Activated T-cell treated with anti-CD3 and anti-CD28 coated beads for 4 hours (primary cell): ENCODE measurements at regions not wholly inside any gene's neighbourhood (a gene's known extent, or its start where the extent isn't known, plus 50 kb on each side); places are given as distances from the start of the nearest gene placed in this dataset.

Experiments used
- DNase-seq: peaks from one replicate; pipeline ENCODE4 v3.0.0-alpha.2; 2020

DNA sequence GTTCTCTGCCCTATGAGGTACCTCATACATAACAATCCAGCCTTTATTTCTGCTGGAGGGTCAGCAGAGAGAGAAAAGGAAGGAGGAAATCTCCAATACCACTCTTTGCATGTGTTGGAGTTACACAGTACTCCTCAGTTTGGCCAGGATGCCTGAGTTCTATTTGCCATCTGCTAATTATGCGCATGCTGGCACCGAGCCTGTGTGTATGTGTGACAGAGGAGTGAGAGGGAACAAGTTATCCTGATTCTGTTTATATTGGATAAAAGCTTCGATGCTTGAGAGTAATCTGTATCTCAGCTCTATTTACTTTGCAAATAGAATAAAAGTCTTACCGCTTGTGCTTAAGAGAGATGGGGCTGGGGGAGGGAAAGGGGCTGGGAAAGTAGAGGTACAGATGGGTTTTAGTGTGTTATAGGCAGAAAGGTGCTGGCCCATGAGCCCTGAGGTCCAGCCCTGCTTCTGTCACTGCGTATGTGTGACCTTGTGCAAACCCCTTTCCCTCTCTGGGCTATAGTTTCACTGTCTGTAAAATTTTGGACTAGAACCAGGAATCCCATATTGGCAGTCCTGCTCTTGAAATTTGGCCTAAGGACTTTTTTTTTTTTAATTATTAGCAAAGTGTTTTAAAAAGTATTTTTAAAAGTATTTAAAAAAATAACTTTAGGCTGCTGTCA lies 54.5 kb upstream of the PLXNA2 start:
- DNase-seq, result no peak

DNA sequence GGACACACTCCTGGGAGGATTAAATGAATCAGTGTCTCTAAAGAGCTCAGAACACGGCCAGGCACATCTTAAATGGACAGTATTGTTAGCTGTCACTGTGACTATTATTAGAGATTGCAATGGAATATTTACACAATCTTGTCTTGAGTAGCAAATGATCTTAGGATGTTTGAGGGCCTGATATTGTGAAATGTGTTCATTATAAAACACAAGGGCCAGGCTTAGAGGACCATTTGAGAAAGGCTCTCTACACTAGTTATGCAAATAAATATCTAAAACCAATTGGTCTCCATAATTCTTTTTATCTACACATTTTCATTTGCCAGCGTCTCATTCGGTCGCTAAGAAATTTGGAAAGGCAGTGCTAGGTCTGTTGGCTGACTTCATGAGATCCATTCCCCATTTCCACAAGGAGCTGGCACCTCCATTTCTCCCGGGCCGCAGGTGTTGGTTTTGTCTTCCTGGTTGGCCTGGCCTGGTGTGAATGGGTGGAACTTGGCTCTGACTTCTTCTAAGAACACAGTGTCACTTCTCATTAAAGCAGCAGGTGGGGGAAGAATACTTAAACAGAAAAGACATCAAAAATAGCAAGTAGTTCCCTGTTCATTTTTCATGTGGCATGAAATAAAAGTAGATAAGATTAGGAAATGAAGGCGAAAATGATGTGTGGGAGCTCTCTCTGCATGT lies 56.0 kb upstream of the PLXNA2 start:
- DNase-seq, result no peak

DNA sequence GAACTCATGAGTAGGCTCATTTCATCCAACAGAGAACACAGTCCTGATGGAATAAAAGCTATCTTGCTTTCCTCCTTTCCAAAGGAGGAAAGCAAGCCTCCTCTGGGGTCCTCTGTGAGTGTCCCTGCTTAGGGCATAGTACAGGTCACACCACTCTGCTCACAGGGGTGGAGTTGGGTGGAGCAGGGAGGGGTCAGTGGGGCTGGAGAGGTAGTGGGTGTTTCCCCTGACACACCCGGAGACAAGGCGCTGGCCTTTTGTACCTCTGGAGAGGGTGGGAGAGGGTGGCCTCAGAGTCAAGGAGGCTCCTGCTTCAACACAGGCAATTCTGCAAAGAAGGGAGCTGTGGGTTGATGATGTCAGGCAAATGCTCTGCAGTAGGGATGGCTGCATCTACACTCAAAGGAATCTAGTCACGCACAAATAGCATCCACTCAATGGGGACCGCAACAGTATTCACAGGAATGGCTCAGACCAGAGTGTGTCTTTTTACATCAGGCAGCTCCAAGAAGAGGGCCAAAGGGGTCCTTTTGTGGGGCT lies 58.6 kb upstream of the PLXNA2 start:
- no peak for DNase-seq

DNA sequence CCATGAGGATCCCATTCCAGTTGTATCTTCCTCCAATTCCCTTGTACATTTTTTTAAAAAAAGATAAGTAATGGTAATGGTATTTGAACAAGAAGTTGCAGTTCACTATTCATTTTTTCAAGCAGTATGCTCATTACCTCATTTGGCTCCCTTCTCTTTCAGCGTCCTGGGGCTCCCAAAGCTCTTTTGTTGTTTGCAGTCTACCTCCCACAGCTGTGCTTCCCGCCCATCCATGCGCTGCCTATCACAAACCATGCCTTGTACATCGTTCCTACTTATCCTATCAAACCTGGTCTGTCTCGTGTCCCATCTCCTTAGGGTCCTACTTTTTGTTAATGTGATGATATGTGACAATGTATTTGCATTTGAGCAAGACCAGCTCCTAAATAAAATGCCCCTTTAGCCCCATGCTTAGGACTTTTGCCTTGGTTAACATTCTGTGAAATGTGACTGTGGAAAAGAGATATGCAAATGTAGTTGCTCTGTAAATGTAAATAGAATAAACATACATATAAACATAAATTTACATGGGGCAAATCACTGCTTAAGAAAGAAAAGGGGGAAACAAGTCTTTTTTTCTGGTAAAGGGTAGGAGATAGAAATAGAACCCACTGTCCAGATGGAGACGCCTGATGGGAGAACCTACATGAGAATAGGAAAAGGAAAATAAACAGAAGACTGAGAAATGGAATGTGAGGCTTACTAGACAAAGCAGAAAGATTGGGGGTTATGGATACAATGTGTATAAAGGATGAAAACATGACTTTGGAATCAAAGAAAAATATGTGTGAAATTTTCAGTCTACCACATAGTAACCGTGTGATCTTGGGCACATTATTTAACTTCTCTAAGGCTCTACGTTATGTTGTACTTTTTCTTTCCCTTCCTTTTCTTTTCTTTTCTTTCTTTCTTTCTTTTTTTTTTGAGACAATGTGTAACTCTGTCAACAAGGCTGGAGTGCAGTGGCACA lies 59.8 kb upstream of the PLXNA2 start:
- no peak for DNase-seq

DNA sequence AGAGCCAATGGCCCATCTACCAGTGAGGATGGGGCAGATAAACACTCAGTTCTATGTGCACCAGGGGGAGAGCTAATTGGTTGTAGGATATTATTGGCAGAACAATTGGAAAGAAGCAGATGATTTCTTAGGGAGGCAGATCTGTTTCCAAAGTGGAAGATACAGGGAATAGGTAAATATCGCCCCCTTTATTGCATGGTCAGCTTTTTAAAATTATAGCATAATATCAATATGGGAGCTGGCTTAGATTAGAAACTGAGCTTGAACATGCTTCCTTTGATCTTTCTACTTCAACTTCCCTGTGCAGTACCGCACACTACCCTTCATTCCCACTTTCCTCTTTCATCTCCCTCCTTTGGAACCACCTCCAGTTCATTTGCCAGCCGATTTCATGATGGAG lies 64.0 kb upstream of the PLXNA2 start:
- no peak for DNase-seq

DNA sequence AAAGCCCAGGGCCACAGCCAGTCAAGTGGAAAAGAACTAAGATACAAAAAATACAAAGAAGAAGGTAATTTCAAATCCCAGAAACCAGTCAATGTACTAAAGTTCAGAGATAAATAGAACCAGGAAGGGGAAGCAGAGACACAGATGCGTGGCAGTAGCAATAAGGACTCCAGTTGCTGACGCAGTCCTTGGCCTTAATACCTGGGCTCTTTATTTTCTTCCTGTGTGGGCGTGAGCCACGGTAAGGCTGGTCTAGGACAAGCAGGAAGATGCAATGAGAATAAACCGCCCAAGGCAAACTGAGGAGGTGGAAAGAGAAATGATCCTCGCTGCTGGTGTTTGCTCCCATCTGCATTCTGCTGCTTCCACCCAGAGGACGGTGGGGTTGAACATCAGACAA lies 65.6 kb upstream of the PLXNA2 start:
- DNase-seq, result no peak

DNA sequence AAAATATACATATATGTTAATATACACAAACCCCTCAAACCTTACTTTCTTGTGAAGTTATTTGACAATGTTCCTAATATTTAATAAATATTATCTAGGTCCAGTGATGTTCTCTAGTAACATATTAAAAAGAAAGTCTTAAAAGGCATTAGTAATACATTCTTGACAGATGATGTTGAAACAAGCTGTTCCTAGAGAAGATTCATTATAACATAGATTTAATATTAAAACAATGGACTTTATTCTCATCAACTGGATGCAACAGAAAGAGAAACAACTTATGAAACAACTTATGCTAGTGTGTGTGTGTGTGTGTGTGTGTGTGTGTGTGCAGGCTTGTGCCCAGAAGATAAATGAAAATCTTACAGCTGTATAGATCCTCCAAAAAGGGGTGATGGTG lies 68.5 kb upstream of the PLXNA2 start:
- DNase-seq, result no peak

DNA sequence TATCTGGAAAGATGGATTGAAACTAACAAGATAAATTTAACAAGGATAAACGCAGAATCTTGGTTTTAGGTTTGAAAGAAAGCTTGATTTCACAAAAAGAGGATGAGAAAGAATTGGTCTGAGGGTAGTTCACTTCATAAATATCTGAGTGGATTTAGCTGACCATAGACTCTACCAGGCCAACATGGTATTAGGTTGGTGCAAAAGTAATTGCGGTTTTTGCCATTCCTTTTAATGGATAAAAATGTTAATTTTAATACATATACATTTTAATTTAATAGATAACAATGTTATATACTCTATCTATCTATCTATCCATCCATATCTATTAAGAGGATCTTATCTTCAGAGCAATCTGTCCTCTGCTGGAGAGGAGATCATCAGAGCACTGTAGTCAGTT lies 70.2 kb upstream of the PLXNA2 start:
- no peak for DNase-seq

DNA sequence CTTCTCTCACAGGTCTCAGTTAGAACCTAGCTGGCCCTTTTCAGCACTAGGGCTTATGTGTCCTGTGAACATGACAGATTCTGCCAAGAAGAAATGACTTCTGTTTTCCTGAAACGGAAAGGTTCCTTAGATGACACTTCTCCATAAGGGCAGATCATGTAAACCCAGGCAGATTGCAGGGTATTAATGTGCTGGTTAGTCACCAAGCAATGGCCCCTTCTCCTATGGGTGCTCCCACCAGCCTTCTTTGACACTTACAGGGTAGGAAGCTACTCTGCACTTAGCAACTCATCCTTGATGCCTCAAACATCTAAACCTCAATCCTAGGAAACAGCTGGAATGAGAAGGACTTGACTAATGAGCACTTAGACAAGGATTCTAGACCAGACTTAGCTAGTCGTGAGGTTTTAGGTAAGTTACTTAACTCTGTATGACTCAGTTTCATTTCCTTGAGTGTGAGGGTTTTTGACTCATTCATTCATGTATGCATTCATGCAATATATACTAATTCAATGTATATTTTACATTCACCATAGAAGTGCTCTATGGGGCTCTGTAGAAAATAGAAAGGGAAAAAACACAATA lies 74.1 kb upstream of the PLXNA2 start:
- DNase-seq, result no peak

DNA sequence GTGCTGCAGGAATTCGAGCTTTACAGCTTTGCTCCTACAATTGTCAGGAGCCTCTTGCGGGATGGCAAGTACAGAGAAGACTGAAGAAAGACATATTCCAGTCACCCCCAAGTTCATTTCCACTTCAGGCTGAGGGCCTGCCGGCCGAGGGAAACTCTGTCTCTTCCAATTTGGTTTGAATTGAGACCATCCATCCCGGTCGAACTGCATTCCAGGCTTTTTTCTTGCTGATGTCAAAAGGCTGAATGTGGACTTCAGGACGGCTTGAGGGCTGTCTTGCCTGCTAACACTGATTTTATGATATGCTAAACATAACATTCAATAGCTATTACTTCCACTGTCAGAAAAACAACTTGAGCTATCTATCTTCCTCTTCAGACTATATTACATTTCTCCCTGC lies 79.8 kb upstream of the PLXNA2 start:
- DNase-seq, result no peak

DNA sequence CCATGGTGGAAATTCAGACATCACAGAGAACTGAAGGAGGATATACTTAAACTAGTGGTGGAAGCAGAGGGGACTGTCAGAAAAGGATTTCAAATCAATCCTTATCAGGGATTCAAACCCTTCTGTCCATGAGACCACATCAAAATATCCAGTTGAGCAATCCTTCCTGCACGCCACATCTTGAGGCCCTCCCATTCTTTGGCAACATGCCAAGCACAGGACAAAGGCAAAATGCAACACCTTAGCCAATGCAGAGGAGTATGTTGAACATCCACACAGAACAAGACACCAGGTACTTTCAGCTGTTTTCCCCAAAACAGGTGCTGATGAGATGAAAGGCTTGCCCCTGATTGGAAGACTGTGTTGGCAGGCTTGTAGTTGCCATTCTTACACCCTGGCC lies 81.8 kb upstream of the PLXNA2 start:
- DNase-seq, result no peak

DNA sequence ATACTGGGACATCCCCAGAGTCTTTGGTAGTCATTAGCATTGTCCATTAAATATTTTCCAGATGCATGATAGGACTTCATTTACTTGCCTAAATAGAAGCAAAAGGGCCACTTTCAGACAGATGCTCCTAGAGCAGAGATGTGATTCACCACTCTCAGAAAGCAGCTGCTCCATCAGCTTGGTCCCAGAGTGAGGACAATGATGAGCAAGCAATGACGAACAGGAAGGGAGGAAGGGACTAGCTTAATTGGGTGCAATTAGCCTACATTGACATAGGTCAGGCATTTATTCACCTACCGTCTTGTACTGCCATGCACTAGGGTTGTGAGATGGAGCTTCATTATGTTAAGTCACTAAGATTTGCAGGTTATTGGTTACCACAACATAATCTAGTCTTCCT lies 85.1 kb upstream of the PLXNA2 start:
- DNase-seq, result no peak

DNA sequence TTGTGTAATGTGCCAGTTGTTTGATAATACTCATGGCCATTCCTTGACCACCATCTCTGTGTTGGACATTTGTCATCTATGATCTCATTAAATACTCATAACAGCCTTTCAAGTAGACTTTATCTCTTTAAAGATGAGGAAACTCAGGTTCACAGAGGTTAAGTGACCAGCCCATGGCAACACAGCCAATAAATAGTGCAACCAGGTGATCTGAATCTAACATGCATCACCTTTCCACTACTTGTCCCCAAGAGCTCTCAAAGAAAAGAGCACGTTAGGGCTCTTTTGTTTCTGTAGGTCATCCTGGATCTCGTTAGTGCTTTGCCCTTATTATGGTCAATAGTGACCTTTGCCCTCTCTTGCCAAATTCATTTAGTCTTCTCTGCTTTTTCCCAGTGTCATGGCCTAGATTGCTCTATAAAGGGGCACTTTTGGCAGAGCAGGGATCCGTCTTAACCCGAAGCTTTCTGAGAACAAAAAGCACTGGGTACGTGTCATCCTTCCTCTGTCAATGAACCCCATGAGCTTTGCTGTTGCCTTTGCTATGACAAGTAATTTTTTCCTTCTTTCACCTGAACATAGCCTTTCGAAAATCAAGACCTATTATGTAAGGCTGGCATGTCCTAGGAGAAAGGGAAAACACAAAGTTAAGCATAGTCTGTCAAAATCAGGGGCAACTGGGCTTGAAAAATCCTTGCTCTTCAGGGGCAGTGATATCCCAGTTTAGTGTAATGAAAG lies 88.0 kb upstream of the PLXNA2 start:
- no peak for DNase-seq

DNA sequence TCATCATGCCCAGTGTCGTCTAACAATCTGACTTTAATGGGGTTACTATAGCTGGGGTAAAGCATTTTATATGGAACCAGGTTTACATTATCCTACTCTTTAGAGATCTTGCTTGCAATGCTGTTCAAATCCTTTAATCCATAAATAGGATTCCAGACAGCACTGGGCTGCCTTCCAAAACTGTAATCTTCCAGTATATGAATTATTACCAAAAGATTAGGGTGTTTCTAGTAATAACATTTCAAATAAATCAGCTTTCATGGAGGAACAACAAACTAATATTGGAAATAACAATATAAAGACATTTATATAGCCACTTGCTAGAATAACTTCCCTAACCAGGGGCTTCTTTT lies 88.6 kb upstream of the PLXNA2 start:
- DNase-seq, result no peak

DNA sequence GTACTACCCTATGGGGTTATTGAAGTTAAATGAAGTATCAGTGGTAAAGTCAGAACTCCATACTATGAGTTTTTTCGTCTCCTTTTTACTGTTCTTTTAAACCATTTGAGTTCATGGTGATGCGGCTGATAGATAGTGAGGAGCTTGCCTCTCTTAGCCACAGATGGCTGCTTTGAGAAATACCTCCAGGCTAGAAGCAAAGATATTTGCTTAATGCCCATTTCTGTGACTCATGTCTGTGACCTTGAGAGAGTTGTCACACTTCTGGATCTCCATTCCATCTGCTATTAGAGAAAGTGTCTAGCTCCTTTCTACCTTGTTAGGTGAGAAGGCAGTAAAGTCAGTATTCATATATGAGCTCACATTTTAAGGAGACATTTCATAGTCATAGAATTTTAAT lies 89.5 kb upstream of the PLXNA2 start:
- DNase-seq, result no peak

DNA sequence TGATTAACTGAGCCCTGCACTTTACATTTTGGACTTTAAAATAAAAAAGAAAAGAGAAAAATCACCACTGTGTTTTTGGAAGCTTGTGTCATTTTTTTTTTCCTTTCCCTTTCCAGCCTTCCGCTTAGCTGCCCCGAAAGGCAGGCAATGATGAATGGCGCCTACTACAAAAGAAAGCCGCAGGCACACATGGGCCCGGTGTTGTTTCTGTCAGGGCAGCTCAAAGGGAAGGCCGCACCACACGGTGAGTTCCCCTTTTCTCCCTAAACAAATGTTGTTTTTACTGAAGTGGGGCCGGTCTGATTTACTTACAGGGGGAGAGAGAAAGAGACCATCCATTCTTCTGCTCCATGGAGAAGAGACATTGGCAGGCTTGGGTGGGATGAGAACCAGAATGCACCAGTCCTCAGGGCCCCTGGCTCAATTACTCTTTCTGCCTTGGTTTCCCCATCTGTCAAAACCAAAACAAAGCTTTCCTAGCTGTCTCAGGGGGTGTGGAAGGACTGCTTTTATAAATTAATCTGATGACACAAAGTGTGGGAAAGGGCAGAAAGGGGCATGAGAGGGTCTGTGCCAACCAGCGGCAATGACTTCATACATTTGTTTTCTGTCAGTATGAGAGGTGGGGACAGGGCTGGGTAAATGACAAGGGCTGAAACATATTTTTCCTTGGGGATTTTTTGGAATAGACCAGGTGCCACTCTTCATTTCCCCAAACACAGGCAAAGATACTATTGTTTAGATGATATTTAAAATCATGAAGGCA lies 91.4 kb upstream of the PLXNA2 start:
- no peak for DNase-seq

DNA sequence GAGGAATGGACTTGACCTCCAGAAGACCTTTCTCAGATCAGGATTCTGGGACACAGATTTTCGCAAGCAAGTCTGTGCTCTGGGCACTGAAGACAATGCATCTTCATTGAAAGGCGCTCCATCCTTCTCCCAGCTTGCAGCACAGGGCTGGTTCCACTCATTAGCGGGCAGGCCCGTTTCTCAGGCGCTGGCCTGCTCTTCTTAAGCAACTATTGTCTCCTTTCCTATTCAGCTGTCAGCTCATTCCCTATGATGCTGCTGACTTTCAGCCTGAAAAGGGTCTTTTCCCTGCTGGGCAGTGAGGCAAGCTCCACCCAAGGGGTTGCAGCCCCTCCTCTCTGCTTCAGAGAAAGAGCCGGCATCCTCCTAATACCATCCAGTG lies 91.9 kb upstream of the PLXNA2 start:
- no peak for DNase-seq

DNA sequence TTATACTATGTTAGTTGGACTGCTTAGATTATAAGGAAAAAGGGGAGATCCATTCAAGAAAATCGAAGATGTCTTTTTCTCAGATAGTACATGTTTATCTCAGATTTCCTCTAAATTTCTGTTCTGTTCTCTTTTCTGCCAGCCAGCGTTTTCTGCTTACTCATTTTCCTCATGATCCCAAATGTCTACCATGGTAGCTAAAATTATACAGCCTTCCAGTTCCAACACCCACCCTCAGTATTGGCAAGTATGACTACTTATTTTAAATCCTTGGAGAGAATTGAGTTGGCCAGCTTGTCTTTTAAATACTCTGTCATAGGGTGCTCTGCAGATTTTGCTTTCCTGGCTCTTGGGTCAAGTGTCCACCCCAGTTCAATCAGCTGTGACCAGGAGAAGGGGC lies 95.7 kb upstream of the PLXNA2 start:
- DNase-seq, result no peak

DNA sequence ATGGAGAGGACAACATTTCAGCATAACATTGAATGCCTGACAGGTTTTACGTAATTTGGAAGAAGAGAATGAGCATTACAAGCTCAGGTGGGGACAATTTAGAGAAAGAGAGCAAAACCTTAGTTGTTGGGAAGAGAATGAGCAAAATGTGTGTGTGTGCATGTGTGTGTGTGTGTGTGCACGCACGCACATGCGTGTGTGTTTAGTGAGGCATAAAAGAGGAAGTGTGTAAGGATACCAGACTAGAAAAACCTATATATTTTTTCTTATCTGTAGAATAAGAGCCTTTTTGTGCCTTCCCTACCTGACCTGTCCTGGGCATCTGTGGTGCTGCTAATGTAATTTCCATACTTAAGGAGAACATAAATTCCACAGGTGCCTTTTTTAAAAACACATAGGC lies 99.0 kb upstream of the PLXNA2 start:
- no peak for DNase-seq

DNA sequence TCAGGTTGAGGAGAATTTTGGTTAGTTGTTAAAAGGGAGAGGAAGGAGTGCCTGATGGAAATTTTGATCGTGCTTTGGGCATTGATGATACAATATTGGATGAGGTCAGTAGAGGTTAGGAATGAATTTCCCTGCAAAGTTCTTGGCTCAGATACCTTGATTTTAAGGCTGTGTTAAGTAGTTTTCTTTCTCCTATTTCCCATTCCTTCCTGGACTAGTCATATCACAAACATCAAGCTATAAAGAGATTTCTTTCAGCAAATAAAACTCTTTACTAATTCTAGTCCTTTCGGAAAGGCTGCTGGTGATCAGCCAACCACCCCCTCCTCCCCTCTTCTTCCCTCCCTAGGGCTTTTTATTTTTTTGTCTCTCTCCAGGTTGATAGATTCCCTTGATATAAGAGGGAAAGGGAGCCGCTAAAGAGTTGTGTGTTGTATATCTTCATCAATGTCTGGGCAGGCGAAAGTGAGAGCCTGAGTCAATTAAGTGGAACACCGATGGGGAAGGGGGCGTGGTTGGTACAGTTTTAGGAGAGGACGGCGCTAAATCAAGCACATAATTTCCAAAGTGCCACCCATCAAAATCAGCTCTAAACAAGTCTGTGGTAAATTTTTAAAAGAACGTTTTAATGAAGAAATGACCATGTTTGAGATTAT lies 100.1 kb upstream of the PLXNA2 start:
- DNase-seq, result no peak

DNA sequence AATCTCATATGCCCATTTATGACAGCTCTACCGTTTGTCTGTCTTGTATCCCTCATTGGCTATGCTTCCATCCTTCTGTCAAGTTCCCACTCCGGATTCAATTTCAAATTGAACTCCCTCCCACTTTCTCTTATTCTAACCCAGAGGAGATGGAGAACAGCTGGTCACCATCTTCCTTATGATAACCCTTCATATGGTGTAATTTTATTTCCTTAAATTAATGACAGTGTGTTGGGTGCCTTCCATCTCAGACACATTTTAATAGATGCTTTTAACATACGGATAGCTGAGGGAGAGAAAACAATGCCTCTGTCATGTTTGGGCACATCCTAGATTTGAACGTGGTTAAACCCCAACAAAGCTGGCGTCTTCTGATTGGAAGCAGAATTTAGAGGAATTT lies 103.0 kb upstream of the PLXNA2 start:
- DNase-seq, result no peak
